ENCODE measurements at regions not wholly inside any gene's neighbourhood (a gene's known extent, or its start where the extent isn't known, plus 50 kb on each side); places are given as distances from the start of the nearest gene placed in this dataset.
"Not testable (repeated sequence)": the region's sequence is repeated elsewhere in the genome, so short reads cannot be mapped to it uniquely, and the experiment has no call there.

GRCh38 chr1:147103416-147104155, 68.7 kb downstream of the PRKAB2 start:
- not testable (repeated sequence) for DNase-seq

DNA sequence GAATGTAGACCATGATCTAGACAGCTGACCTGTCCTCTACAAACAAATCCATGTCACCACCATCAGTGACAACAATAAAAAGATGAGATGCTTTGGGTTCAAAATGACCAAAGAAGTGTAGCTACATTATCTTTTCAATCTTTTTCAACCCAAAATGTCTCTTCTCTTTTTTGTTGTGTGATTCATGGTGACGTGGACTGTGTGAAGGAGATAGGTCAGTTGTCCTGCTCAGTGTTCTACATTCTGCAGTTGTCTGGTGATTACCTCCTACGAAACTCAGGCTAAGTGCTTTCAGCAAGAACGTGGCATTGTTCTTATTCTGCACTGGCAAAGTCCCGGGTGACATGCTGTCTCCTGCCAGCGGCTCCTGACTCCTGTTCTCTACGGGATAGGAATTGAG, 73.1 kb downstream of the PRKAB2 start:
- DNase-seq, result no peak

DNA sequence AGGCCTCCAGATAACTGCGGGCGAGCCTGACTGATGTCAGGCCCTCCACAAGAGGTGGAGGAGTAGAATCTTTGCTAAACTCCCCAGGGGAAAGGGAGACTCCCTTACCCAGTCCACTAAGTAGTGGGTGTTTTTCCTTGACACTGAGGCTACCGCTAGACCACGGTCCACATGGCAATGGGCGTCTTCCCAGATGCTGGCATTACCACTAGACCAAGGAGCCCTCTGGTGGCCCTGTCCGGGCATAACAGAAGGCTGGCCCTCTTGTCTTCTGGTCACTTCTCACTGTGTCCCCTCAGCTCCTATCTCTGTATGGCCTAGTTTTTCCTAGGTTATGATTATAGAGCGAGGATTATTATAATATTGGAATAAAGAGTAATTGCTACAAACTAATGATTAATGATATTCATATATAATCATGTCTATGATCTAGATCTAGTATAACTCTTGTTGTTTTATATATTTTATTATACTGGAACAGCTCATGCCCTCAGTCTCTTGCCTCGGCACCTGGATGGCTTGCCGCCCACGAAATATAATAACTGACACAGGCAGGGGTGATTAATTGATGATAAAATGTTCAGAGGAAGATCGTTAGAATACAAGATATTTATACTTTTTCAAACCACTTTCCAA, 73.8 kb downstream of the PRKAB2 start:
- not testable (repeated sequence) for DNase-seq

DNA sequence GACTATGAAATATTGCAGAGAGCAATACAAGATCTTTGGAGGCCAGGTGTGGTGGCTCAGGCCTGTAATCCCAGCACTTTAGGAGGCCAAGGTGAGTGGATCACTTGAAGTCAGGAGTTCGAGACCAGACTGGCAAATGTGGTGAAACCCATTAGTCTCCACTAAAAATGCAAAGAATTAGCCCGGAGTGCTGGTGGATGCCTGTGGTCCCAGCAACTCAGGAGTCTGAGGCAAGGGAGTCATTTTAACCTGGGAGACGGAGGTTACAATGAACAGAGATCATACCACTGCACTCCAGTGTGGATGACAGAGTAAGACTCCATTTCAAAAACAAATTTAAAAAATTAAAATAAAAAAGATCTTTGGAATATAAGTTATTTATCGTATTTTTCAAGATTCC, 76.6 kb downstream of the PRKAB2 start:
- DNase-seq, result no peak

GRCh38 chr1:147091801-147092200, 80.5 kb downstream of the PRKAB2 start:
- DNase-seq, result no peak

- no peak for DNase-seq
Measured at GRCh38 chr1:147089457-147089856, 82.8 kb downstream of the PRKAB2 start.

GRCh38 chr1:147086129-147086528, 86.1 kb downstream of the PRKAB2 start:
- DNase-seq, result no peak

DNA sequence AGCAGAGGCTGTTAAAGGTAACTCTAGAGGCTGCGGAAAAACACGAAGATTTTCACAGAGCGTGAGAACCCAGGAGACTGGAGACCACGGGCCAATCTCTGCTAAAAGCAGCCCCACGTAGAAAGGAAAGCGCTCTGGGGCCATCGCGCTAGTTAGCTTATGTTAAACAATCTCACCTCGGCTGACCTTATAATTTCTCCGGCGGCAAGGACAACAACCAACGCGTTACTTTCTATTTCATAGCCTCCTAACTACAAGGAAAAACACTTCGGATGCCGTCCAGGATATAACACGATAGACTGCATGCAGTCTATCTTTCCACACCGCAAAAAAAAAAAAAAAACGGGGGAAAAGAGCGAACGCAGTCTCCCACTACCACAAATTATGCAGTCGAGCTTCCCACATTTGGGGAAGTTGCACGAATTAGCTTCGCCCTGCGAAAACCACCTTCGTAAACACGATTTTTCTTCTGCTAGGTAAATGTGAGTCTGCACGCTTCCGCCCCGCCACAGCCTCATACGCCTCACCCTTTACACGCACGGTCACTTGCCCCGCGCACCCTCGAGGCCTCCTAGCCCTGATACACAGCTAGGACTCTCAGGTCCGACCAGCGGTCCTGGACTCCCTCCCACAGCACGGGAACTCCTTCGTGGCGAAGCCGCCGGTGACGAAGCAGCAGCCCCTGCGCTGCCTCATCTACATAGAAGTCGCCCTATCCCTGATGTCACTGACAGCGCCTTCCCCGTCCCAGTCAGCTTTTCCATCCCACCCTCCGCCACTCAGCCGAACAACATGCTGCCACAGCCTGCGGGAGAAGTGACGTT, 87.8 kb downstream of the PRKAB2 start:
- DNase-seq, result peak; percentile 91

GRCh38 chr1:147083919-147084272, 88.4 kb downstream of the PRKAB2 start:
- DNase-seq, result no peak

DNA sequence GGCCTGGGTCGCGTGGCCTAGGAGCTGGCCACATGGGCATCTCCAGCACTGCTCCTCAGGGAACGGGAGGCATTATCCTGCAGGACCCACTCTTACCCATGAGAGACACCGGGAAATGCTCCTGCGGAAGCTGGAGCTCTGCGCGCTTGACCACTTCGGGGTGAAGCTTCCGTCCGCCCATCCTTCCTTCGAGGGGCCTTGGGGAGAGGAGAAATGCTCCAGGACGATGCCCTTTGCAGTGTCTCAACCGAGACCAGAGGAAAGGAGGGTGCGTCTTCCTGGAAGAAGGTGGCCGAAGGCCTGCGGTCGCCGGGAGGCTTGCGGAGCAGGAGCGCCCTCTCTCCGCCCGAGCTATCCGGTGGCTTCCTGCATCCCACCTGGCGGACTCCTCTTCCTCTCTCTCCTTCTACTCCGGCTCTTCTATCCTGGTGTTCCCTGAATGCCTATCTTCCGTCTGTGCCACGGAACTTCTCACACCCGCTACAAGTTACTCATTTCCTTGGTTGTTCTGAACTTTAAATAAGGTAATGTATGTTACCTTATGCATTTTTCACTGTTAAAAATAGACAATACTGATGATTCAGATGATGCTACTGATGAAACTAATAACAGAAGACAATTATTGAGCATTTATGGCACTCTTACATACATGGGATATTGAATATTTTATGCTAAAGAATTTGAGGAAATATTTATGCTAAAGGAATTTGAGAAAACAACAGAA, 91.4 kb downstream of the PRKAB2 start:
- DNase-seq, result no peak

GRCh38 chr1:147080006-147080661, 92.1 kb downstream of the PRKAB2 start:
- DNase-seq, result no peak

- no peak for DNase-seq
Measured at GRCh38 chr1:147079400-147080005, 92.8 kb downstream of the PRKAB2 start.

- no peak for DNase-seq
Measured at GRCh38 chr1:147078606-147079399, 93.5 kb downstream of the PRKAB2 start.

GRCh38 chr1:147077936-147078605, 94.2 kb downstream of the PRKAB2 start:
- DNase-seq, result no peak

- no peak for DNase-seq
Measured at GRCh38 chr1:147077523-147077922, 94.7 kb downstream of the PRKAB2 start.

GRCh38 chr1:147077081-147077480, 95.2 kb downstream of the PRKAB2 start:
- DNase-seq, result no peak

GRCh38 chr1:147076442-147076841, 95.8 kb downstream of the PRKAB2 start:
- DNase-seq, result no peak

DNA sequence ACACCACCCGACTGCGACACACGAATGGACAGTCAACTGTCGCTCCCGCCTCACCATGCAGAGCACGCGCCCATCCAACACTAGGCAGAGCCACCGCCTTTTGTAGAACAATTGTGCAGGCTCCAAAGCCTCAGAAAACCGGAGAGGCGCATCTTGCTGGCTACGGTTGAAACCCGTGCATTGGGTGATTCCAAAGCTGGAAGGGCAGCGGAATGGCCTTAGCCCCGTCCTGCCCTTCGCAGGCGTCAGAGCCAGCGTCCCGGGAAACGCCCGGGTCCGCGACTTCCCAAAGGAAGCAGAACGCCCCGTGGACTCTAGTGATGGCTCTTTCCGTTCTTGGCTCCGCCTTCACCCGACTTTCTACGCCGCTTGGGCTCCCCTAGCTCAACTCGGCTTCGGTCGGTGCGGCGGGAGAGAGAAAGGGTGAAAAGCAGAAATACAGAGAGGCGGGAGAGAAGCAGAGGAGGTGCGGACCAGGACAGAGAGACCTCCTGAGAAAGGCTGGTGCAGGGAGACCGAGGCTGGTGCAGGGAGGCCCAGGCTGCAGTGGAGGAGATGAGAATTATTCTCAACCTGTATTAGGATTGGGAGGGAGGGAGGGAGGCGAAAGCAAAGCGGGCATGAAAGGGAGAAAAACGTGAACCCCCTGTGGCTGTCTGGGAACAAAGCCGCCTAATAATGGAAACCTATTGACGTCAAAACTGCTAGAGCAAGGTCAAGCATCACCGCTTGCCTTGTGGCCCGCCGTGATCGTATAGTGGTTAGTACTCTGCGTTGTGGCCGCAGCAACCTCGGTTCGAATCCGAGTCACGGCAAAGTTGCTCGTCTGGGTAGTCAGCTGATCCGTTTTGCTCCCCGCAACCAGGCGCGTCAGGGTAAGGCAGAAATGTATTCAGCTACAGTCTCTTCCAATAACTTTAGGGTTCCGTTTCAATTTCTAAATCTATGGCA, 99.5 kb downstream of the PRKAB2 start:
- no peak for DNase-seq

- DNase-seq, result no peak
Measured at GRCh38 chr1:147071142-147071541, 101.1 kb downstream of the PRKAB2 start.

DNA sequence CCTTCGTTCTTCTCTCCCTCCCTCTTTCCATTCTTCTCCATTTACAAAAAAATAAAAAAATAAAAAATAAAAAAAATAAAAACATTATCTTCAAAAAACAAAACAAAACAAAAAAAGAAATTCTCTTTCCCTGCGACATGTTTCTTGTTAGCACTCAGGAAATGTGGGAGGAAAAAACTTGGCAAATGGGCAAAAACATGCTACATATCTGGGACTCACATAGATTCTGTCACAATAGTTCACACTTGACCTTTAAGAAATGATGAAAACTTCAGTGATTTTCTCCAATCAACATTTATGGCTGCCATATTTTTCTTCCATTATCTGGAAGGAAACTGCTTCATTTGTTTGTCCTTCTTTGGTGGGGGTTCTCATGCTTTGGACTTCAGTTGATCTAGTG, 109.3 kb downstream of the PRKAB2 start:
- DNase-seq, result no peak
